Left lung (tissue), 4 donors: ENCODE measurements at regions not wholly inside any gene's neighbourhood (a gene's known extent, or its start where the extent isn't known, plus 50 kb on each side); places are given as distances from the start of the nearest gene placed in this dataset.

ENCODE experiments used
- ATAC-seq: fragments of 200-7000 bp; cut with Tn5 transposase; one replicate; pipeline ENCODE4 v1.9.1; 2020; ENCODE audit warnings: moderate library complexity
- DNase-seq, 4 donors: peaks; one replicate each; pipeline ENCODE4 v3.0.0-alpha.2; 2013 to 2020
- H3K27ac ChIP-seq, 2 donors: fragments of 200-600 bp; sonication (generic) in 1 of 2; one replicate each; pipeline versions ENCODE4 v1.5.0 to v1.8.0; 2020 to 2021
- H3K27me3 ChIP-seq, 2 donors: fragments of 200-600 bp; sonication (generic) in 1 of 2; one replicate each; pipeline versions ENCODE4 v1.5.0 to v1.8.0; 2020 to 2021
- H3K36me3 ChIP-seq, 2 donors: fragments of 200-600 bp; sonication (generic) in 1 of 2; one replicate each; pipeline versions ENCODE4 v1.5.0 to v1.8.0; 2020 to 2021
- H3K4me1 ChIP-seq, 2 donors: fragments of 200-600 bp; one replicate each; pipeline ENCODE4 v1.8.0; 2021
- H3K4me3 ChIP-seq, 2 donors: fragments of 200-600 bp; sonication (generic) in 1 of 2; one replicate each; pipeline versions ENCODE4 v1.5.0 to v1.8.0; 2020 to 2021; ENCODE audit warnings: mild to moderate bottlenecking in 1 of 2
- H3K9me3 ChIP-seq, 2 donors: fragments of 200-600 bp; sonication (generic) in 1 of 2; one replicate each; pipeline versions ENCODE4 v1.5.0 to v1.8.0; 2020 to 2021
- intact Hi-C, 2 donors: fragments of 100-400 bp; cut with DNase I; formaldehyde crosslinking; loops; one replicate each; pipeline versions ENCODE4 v1.11.2 to v1.14.2; 2022
- TF ChIP-seq, protein P1 (sequence below), 2 donors: fragments of 200-600 bp; sonication (generic) in 1 of 2; IDR thresholded peaks; one replicate each; pipeline versions ENCODE4 v1.5.0 to v1.8.0; 2021; ENCODE audit warnings: antibody characterized with exemption in 2 of 2
- donor health status: DM: no; HTN: yes; CAD: no.
- donor health status: DM: no; HTN: no; CAD: no.

DNA sequence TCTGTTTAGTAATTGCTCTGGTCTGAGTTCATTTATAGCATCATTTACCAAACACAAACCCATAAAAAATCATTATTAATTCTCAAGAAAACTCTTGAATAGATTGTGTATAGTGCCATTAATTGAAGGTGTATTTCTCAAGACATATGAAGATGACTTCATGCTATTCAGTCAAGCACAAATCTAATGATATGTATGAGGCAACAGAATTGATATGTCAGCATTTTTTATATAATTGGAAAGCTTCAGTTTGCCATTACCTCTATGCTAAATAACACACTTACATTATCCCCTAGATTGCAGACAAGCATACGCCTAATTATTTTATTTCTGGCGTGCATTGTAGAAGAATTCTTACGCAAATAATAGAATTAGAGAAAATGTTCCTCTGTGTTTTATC is 461.8 kb downstream of the PDHA2 start:
- H3K36me3 ChIP-seq, result no peaks in the 10 kb centered on the region
- no peak overlapping the region for H3K4me3 ChIP-seq
- no peak overlapping the region for H3K27ac ChIP-seq
- intact Hi-C loops, result no loop called here
- H3K27me3 ChIP-seq, result no peaks in the 10 kb centered on the region
- TF ChIP-seq, protein P1, sequence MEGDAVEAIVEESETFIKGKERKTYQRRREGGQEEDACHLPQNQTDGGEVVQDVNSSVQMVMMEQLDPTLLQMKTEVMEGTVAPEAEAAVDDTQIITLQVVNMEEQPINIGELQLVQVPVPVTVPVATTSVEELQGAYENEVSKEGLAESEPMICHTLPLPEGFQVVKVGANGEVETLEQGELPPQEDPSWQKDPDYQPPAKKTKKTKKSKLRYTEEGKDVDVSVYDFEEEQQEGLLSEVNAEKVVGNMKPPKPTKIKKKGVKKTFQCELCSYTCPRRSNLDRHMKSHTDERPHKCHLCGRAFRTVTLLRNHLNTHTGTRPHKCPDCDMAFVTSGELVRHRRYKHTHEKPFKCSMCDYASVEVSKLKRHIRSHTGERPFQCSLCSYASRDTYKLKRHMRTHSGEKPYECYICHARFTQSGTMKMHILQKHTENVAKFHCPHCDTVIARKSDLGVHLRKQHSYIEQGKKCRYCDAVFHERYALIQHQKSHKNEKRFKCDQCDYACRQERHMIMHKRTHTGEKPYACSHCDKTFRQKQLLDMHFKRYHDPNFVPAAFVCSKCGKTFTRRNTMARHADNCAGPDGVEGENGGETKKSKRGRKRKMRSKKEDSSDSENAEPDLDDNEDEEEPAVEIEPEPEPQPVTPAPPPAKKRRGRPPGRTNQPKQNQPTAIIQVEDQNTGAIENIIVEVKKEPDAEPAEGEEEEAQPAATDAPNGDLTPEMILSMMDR (IDR thresholded peaks at IDR 0.05), result no peak
- peaks cover 0 to 2% of the 10 kb centered on the region in 2 donors for H3K9me3 ChIP-seq
- ATAC-seq (no peak), DNase-seq (no peak)
- no peaks in the 10 kb centered on the region for H3K4me1 ChIP-seq

DNA sequence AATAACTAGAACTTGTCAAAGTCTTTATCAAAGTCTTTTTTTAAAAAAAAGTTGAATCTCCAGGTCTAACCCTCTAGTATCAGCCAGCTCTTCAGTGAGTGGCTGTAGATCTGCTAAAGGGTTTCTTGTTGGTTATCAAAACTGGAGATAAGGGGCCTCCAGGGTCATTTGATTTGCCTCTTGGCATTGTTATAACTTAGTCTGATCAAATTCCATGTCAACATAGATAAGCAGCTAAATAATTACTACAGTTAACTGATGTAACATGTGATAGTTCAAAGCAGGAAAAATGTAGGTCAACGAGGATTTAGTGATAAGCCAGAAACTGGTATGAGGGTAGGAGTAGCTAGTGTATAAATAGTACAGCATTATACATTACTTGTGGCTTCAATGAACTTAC is 465.1 kb downstream of the PDHA2 start:
- TF ChIP-seq, protein P1 (IDR thresholded peaks at IDR 0.05), result no peak
- peaks cover 0 to 17% of the 10 kb centered on the region in 2 donors for H3K9me3 ChIP-seq
- H3K4me1 ChIP-seq, result no peaks in the 10 kb centered on the region
- no peaks in the 10 kb centered on the region for H3K27me3 ChIP-seq
- no peaks in the 10 kb centered on the region for H3K36me3 ChIP-seq
- DNase-seq (no peak), ATAC-seq (no peak)
- no peak overlapping the region for H3K27ac ChIP-seq
- intact Hi-C loops, result no loop called here
- no peak overlapping the region for H3K4me3 ChIP-seq

- Histone ChIP-seq H3K36me3 (no peaks in the 10 kb centered on the region), H3K9me3 (peaks cover 0 to 13% of the 10 kb centered on the region in 2 donors), H3K27ac (no peak overlapping the region), H3K27me3 (no peaks in the 10 kb centered on the region), H3K4me1 (no peaks in the 10 kb centered on the region), H3K4me3 (no peak overlapping the region)
- TF ChIP-seq, protein P1 (IDR thresholded peaks at IDR 0.05), result no peak
- intact Hi-C loops, result no loop called here
- DNase-seq (no peak), ATAC-seq (no peak)
Observed at GRCh38 chr4:96312046-96312685, 472.3 kb downstream of the PDHA2 start.

- H3K27ac ChIP-seq, result no peak overlapping the region
- H3K27me3 ChIP-seq, result no peaks in the 10 kb centered on the region
- H3K9me3 ChIP-seq, result no peaks in the 10 kb centered on the region
- no peak for DNase-seq
- intact Hi-C loops, result no loop called here
- H3K4me1 ChIP-seq, result no peaks in the 10 kb centered on the region
- H3K36me3 ChIP-seq, result no peaks in the 10 kb centered on the region
- ATAC-seq, result no peak
- no peak overlapping the region for H3K4me3 ChIP-seq
- TF ChIP-seq, protein P1 (IDR thresholded peaks at IDR 0.05), result no peak
Observed at GRCh38 chr4:96315815-96316214, 475.9 kb downstream of the PDHA2 start.

DNA sequence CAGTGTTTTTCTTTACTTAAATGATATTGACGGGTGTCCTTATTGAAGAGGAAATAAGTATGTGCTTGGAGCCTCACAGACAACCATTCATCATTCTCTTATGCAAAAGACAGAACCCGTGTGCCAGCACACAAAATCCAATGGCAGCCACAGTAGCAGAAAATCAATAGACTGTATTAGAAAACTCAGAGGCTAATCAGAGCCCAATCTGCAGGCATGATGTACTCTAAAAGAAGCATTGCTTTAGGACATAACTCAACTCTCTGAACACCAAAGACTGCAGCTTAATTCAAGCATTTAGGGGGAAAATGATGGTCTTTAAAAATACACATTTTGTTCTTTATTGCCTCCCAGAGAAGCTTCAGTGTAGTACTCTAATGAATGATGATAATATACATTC is 476.9 kb downstream of the PDHA2 start:
- intact Hi-C loops, result no loop called here
- no peak for DNase-seq
- H3K27me3 ChIP-seq, result no peaks in the 10 kb centered on the region
- H3K36me3 ChIP-seq, result no peaks in the 10 kb centered on the region
- H3K4me3 ChIP-seq, result no peak overlapping the region
- H3K9me3 ChIP-seq, result no peaks in the 10 kb centered on the region
- H3K4me1 ChIP-seq, result no peaks in the 10 kb centered on the region
- no peak for ATAC-seq
- TF ChIP-seq, protein P1 (IDR thresholded peaks at IDR 0.05), result no peak
- no peak overlapping the region for H3K27ac ChIP-seq
